ENCODE measurements at regions not wholly inside any gene's neighbourhood (a gene's known extent, or its start where the extent isn't known, plus 50 kb on each side); places are given as distances from the start of the nearest gene placed in this dataset.
A peak's percentile ranks its signal among the peaks of the same experiment; 100 is the strongest.

DNA sequence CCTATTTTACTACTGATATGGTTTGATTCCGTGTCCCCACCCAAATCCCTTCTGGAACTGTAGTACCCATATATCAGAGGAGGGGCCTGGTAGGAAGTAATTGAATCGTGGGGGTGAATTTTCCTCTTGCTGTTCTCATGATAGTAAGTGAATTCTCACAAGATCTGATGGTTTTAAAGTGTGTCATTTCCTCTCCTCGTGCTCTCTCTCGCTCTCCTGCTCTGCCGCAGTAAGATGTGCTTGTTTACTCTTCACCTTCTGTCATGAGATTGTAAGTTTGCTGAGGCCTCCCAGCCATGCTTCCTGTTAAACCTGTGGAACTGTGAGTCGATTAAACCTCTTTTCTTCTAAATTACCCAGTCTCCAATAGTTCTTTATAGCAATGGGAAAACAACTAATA, 81.2 kb upstream of the ZBTB20 start:
- DNase-seq (ENCODE audit: low spot score) (no peak), ATAC-seq (no peak), FAIRE-seq (no peak)
- Histone ChIP-seq H4K20me1 (ENCODE audit: insufficient read depth, low read length) (no peaks in the 10 kb centered on the region), H3K4me1 (ENCODE audit: insufficient read depth, low read length) (no peaks in the 10 kb centered on the region), H3K9ac (ENCODE audit: insufficient read depth, low read depth, low read length) (no peak overlapping the region), H2AFZ (ENCODE audit: low read length) (no peak overlapping the region), H3K4me3 (replicated peaks in 1 of 3; ENCODE audit: insufficient read depth in 1 of 3, low read depth in 2 of 3, low read length in 3 of 3) (no peak overlapping the region), H3K27ac (ENCODE audit: extremely low read length, insufficient read depth, low read length) (no peak overlapping the region), H3K36me3 (replicated peaks in 1 of 2; ENCODE audit: control insufficient read depth in 1 of 2, insufficient read depth in 2 of 2, low read length in 2 of 2) (no peaks in the 10 kb centered on the region), H3K4me2 (ENCODE audit: low read depth, low read length) (no peak overlapping the region), H3K9me3 (ENCODE audit: low read length) (no peaks in the 10 kb centered on the region), H3K79me2 (ENCODE audit: insufficient read depth, low read length) (no peaks in the 10 kb centered on the region), H3K27me3 (ENCODE audit: control insufficient read depth in 1 of 2, insufficient read depth in 2 of 2, low read length in 2 of 2) (no peaks in the 10 kb centered on the region)
- in situ Hi-C loops (cut with HindIII; ENCODE audit: extremely low pct_ligation_motif_present, low pct_unique_long_range_greater_than_20kb) (no loop called here), intact Hi-C loops (cut with micrococcal nuclease; ENCODE audit: unreplicated experiment) (no loop called here)
- ChIA-PET CTCF (ENCODE audit: low intra/inter-chr PET ratio, low total read pairs) (no interaction called here), POLR2A (no interaction called here)
- WGBS (ENCODE audit: low lambda C conversion rate): 8% methylated on average over 6 of the region's 6 CpGs
- TF ChIP-seq ZFP1 (CRISPR knock-in tag; IDR thresholded peaks at IDR 0.05) (no peak), ZNF766 (CRISPR knock-in tag; IDR thresholded peaks at IDR 0.05; ENCODE audit: borderline replicate concordance) (0 out of 2 replicates have a peak, but pooled peaks have one; percentile 46)
- BruUV-seq (replicated peaks): no TSS peak

DNA sequence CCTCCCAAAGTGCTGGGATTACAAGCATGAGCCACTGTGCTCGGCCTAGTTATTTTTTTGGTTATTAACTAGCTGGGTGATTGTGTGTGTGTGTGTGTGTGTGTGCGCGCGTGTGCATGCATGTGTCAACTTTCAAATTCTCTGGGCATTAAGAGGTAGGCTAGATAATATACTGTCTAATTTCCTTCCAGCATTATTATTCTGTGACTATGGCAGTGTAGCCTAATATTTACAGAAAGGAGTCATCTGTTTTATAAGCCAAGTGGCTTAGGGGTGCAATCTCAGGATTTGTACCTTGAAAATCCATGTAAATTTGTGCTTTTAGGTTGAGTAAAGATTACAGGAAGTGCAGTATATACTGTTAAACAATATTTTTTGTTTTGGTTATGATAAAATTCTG, 85.1 kb upstream of the ZBTB20 start:
- no peaks in the 10 kb centered on the region for H3K9me3 ChIP-seq (ENCODE audit: low read length)
- ATAC-seq: no peak
- DNase-seq (ENCODE audit: low spot score): no peak
- no peak overlapping the region for H3K9ac ChIP-seq (ENCODE audit: insufficient read depth, low read depth, low read length)
- no peaks in the 10 kb centered on the region for H3K36me3 ChIP-seq (replicated peaks in 1 of 2; ENCODE audit: control insufficient read depth in 1 of 2, insufficient read depth in 2 of 2, low read length in 2 of 2)
- no peak overlapping the region for H3K27ac ChIP-seq (ENCODE audit: extremely low read length, insufficient read depth, low read length)
- H3K4me2 ChIP-seq (ENCODE audit: low read depth, low read length): no peak overlapping the region
- H3K79me2 ChIP-seq (ENCODE audit: insufficient read depth, low read length): no peaks in the 10 kb centered on the region
- WGBS (ENCODE audit: low lambda C conversion rate): 18% methylated on average over 4 of the region's 4 CpGs
- no TSS peak for BruUV-seq (replicated peaks)
- TF ChIP-seq, protein P1, sequence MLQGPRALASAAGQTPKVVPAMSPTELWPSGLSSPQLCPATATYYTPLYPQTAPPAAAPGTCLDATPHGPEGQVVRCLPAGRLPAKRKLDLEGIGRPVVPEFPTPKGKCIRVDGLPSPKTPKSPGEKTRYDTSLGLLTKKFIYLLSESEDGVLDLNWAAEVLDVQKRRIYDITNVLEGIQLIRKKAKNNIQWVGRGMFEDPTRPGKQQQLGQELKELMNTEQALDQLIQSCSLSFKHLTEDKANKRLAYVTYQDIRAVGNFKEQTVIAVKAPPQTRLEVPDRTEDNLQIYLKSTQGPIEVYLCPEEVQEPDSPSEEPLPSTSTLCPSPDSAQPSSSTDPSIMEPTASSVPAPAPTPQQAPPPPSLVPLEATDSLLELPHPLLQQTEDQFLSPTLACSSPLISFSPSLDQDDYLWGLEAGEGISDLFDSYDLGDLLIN (CRISPR knock-in tag; IDR thresholded peaks at IDR 0.05; ENCODE audit: borderline replicate concordance): no peak
- intact Hi-C loops (cut with micrococcal nuclease; ENCODE audit: unreplicated experiment): no loop called here
- H2AFZ ChIP-seq (ENCODE audit: low read length): no peak overlapping the region
- no peak overlapping the region for H3K4me3 ChIP-seq (replicated peaks in 1 of 3; ENCODE audit: insufficient read depth in 1 of 3, low read depth in 2 of 3, low read length in 3 of 3)
- CTCF ChIA-PET (ENCODE audit: low intra/inter-chr PET ratio, low total read pairs): no interaction called here
- FAIRE-seq: no peak
- no peaks in the 10 kb centered on the region for H4K20me1 ChIP-seq (ENCODE audit: insufficient read depth, low read length)
- no peaks in the 10 kb centered on the region for H3K4me1 ChIP-seq (ENCODE audit: insufficient read depth, low read length)
- in situ Hi-C loops (cut with HindIII; ENCODE audit: extremely low pct_ligation_motif_present, low pct_unique_long_range_greater_than_20kb): no loop called here
- no peaks in the 10 kb centered on the region for H3K27me3 ChIP-seq (ENCODE audit: control insufficient read depth in 1 of 2, insufficient read depth in 2 of 2, low read length in 2 of 2)
- POLR2A ChIA-PET: no interaction called here

Measured in HepG2 (cell line).